ENCODE measurements at regions not wholly inside any gene's neighbourhood (a gene's known extent, or its start where the extent isn't known, plus 50 kb on each side); places are given as distances from the start of the nearest gene placed in this dataset.
"Not testable (repeated sequence)": the region's sequence is repeated elsewhere in the genome, so short reads cannot be mapped to it uniquely, and the experiment has no call there.

DNA sequence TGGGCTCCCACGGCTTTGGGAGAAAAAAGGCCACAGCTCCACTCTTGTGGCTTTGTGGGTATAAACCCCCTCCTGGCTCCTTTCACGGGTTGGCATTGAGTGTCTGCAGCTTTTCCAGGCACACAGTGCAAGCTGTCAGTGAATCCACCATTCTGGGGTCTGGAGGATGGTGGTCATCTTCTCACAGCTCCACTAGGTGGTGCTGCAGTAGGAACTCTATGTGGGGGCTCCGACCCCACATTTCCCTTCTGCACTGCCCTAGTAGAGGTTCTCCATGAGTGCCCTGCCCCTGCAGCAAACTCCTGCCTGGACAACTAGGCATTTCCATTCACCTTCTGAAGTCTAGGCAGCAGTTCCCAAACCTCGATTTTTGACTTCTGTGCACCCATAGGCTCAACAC, 104.5 kb downstream of the ART5 start:
- H3K4me3 ChIP-seq (ENCODE audit: low read length in 2 of 2); H2BK5ac ChIP-seq (ENCODE audit: low read length); H3K9me3 ChIP-seq (replicated peaks in 1 of 2; ENCODE audit: control insufficient read depth in 2 of 2, insufficient read depth in 1 of 2, low read depth in 1 of 2, low read length in 2 of 2); H2BK12ac ChIP-seq (ENCODE audit: low read length); H2AFZ ChIP-seq (ENCODE audit: low read length); H3K23ac ChIP-seq (ENCODE audit: low read depth, low read length, poor library complexity); H3K14ac ChIP-seq (ENCODE audit: low read length); H3K79me1 ChIP-seq (ENCODE audit: low read depth, low read length); H3K18ac ChIP-seq (ENCODE audit: low read length); H2BK15ac ChIP-seq (ENCODE audit: low read length); H3K27me3 ChIP-seq (ENCODE audit: control insufficient read depth in 3 of 3, insufficient read depth in 3 of 3, low read depth in 1 of 3, low read length in 3 of 3); H3K36me3 ChIP-seq (replicated peaks in 1 of 2; ENCODE audit: control insufficient read depth in 2 of 2, insufficient read depth in 2 of 2, low read length in 2 of 2); H4K91ac ChIP-seq (ENCODE audit: low read depth, low read length, poor library complexity); H3K27ac ChIP-seq (replicated peaks; ENCODE audit: low read length); H3K9ac ChIP-seq (ENCODE audit: low read depth, low read length, poor library complexity); H4K8ac ChIP-seq (ENCODE audit: low read depth, low read length); H2AK5ac ChIP-seq (ENCODE audit: low read depth, low read length); H3K4me1 ChIP-seq (ENCODE audit: control insufficient read depth in 2 of 2, insufficient read depth in 1 of 2, low read depth in 1 of 2, low read length in 2 of 2); H2BK120ac ChIP-seq (ENCODE audit: low read depth, low read length); DNase-seq (ENCODE audit: low spot score); H3K4ac ChIP-seq (ENCODE audit: low read length); H3K4me2 ChIP-seq (ENCODE audit: insufficient read depth, low read length, poor library complexity, severe bottlenecking): not testable (repeated sequence)
- no CpG with 5 or more reads among the region's 4 CpGs for WGBS, 2 donors (ENCODE audit: extremely low coverage in 2 of 2, insufficient read length in 2 of 2, insufficient replicate concordance in 1 of 2)

DNA sequence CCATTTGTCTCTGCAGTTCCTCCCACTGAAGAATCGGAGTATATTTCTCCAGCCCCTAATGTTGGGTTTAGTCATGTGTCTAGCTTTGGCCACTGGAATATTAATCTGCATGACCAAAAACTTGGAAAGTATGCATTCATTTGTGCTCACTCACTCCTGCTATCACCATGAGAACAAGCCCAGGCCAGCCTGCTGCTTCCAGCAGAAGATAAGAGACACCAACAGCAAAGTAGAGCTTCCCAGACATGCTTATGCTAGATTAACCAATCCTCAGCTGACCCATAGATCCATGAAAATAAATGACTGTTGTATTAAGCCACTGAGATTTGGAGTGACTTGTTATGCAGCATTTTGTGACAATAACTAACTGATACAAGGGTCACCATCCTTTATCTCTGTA, 108.8 kb downstream of the ART5 start:
- not testable (repeated sequence) for H3K9ac ChIP-seq (ENCODE audit: low read depth, low read length, poor library complexity); H3K4me1 ChIP-seq (ENCODE audit: control insufficient read depth in 2 of 2, insufficient read depth in 1 of 2, low read depth in 1 of 2, low read length in 2 of 2); H2AFZ ChIP-seq (ENCODE audit: low read length); H2BK15ac ChIP-seq (ENCODE audit: low read length); H3K9me3 ChIP-seq (replicated peaks in 1 of 2; ENCODE audit: control insufficient read depth in 2 of 2, insufficient read depth in 1 of 2, low read depth in 1 of 2, low read length in 2 of 2); H2BK12ac ChIP-seq (ENCODE audit: low read length); H3K27ac ChIP-seq (replicated peaks; ENCODE audit: low read length); DNase-seq (ENCODE audit: low spot score); H2AK5ac ChIP-seq (ENCODE audit: low read depth, low read length); H4K8ac ChIP-seq (ENCODE audit: low read depth, low read length); H3K4me2 ChIP-seq (ENCODE audit: insufficient read depth, low read length, poor library complexity, severe bottlenecking); H2BK120ac ChIP-seq (ENCODE audit: low read depth, low read length); H3K18ac ChIP-seq (ENCODE audit: low read length); H3K79me1 ChIP-seq (ENCODE audit: low read depth, low read length); H3K4me3 ChIP-seq (ENCODE audit: low read length in 2 of 2); H3K36me3 ChIP-seq (replicated peaks in 1 of 2; ENCODE audit: control insufficient read depth in 2 of 2, insufficient read depth in 2 of 2, low read length in 2 of 2); H4K91ac ChIP-seq (ENCODE audit: low read depth, low read length, poor library complexity); H3K4ac ChIP-seq (ENCODE audit: low read length); H3K23ac ChIP-seq (ENCODE audit: low read depth, low read length, poor library complexity); H2BK5ac ChIP-seq (ENCODE audit: low read length); H3K14ac ChIP-seq (ENCODE audit: low read length); H3K27me3 ChIP-seq (ENCODE audit: control insufficient read depth in 3 of 3, insufficient read depth in 3 of 3, low read depth in 1 of 3, low read length in 3 of 3)
- no CpG with 5 or more reads among the region's 1 CpG for WGBS, 2 donors (ENCODE audit: extremely low coverage in 2 of 2, insufficient read length in 2 of 2, insufficient replicate concordance in 1 of 2)

DNA sequence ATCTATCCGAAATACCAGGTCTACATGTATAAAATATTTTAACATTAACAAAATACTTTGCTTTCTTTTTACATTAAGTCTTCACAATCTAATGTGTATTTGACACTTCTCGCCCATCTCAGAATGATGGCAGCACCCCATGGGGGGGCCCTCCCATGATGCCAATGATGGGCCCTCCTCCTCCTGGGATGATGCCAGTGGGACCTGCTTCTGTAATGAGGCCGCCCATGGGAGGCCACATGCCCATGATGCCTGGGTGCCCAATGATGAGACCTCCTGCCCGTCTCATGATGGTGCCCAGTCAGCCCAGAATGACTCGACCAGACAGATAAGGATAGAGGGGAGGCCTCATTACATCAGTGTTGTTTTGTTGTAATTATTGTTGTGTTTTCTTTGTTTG, 110.5 kb downstream of the ART5 start:
- H2BK120ac ChIP-seq (ENCODE audit: low read depth, low read length); H2BK12ac ChIP-seq (ENCODE audit: low read length); H2BK5ac ChIP-seq (ENCODE audit: low read length); H3K14ac ChIP-seq (ENCODE audit: low read length); H3K4me3 ChIP-seq (ENCODE audit: low read length in 2 of 2); H3K4me2 ChIP-seq (ENCODE audit: insufficient read depth, low read length, poor library complexity, severe bottlenecking); H3K79me1 ChIP-seq (ENCODE audit: low read depth, low read length); H3K18ac ChIP-seq (ENCODE audit: low read length); H4K8ac ChIP-seq (ENCODE audit: low read depth, low read length); H2AK5ac ChIP-seq (ENCODE audit: low read depth, low read length); H4K91ac ChIP-seq (ENCODE audit: low read depth, low read length, poor library complexity); DNase-seq (ENCODE audit: low spot score); H3K4ac ChIP-seq (ENCODE audit: low read length); H2AFZ ChIP-seq (ENCODE audit: low read length); H3K4me1 ChIP-seq (ENCODE audit: control insufficient read depth in 2 of 2, insufficient read depth in 1 of 2, low read depth in 1 of 2, low read length in 2 of 2); H3K9ac ChIP-seq (ENCODE audit: low read depth, low read length, poor library complexity); H3K27ac ChIP-seq (replicated peaks; ENCODE audit: low read length); H3K27me3 ChIP-seq (ENCODE audit: control insufficient read depth in 3 of 3, insufficient read depth in 3 of 3, low read depth in 1 of 3, low read length in 3 of 3); H2BK15ac ChIP-seq (ENCODE audit: low read length); H3K23ac ChIP-seq (ENCODE audit: low read depth, low read length, poor library complexity); H3K9me3 ChIP-seq (replicated peaks in 1 of 2; ENCODE audit: control insufficient read depth in 2 of 2, insufficient read depth in 1 of 2, low read depth in 1 of 2, low read length in 2 of 2); H3K36me3 ChIP-seq (replicated peaks in 1 of 2; ENCODE audit: control insufficient read depth in 2 of 2, insufficient read depth in 2 of 2, low read length in 2 of 2): not testable (repeated sequence)
- no CpG with 5 or more reads among the region's 5 CpGs for WGBS, 2 donors (ENCODE audit: extremely low coverage in 2 of 2, insufficient read length in 2 of 2, insufficient replicate concordance in 1 of 2)

DNA sequence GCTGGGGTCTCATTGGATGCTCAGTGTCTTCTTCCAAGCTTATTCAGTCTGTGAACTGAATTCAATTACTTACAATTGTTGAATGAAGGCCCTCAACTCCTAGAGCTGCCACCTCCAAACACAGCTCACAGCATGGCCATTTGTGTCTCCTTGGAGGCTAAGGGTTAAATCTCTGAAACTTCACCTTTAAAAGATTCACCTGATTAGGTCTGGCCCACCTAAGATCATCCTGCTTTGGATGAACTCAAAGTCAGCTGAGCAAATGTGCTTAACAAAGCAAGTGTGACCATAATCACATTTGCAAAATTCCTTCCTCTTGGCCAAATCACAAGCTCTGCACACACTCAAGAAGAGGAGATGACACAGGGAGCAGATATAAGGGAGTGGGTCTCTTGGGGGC, 118.2 kb downstream of the ART5 start:
- not testable (repeated sequence) for H2BK12ac ChIP-seq (ENCODE audit: low read length); H3K4me2 ChIP-seq (ENCODE audit: insufficient read depth, low read length, poor library complexity, severe bottlenecking); H3K9ac ChIP-seq (ENCODE audit: low read depth, low read length, poor library complexity); H3K4ac ChIP-seq (ENCODE audit: low read length); H3K23ac ChIP-seq (ENCODE audit: low read depth, low read length, poor library complexity); H2AFZ ChIP-seq (ENCODE audit: low read length); DNase-seq (ENCODE audit: low spot score); H4K91ac ChIP-seq (ENCODE audit: low read depth, low read length, poor library complexity); H2BK5ac ChIP-seq (ENCODE audit: low read length); H3K79me1 ChIP-seq (ENCODE audit: low read depth, low read length); H3K36me3 ChIP-seq (replicated peaks in 1 of 2; ENCODE audit: control insufficient read depth in 2 of 2, insufficient read depth in 2 of 2, low read length in 2 of 2); H4K8ac ChIP-seq (ENCODE audit: low read depth, low read length); H2BK15ac ChIP-seq (ENCODE audit: low read length); H2AK5ac ChIP-seq (ENCODE audit: low read depth, low read length); H2BK120ac ChIP-seq (ENCODE audit: low read depth, low read length); H3K14ac ChIP-seq (ENCODE audit: low read length); H3K4me3 ChIP-seq (ENCODE audit: low read length in 2 of 2); H3K18ac ChIP-seq (ENCODE audit: low read length); H3K9me3 ChIP-seq (replicated peaks in 1 of 2; ENCODE audit: control insufficient read depth in 2 of 2, insufficient read depth in 1 of 2, low read depth in 1 of 2, low read length in 2 of 2); H3K27me3 ChIP-seq (ENCODE audit: control insufficient read depth in 3 of 3, insufficient read depth in 3 of 3, low read depth in 1 of 3, low read length in 3 of 3); H3K27ac ChIP-seq (replicated peaks; ENCODE audit: low read length); H3K4me1 ChIP-seq (ENCODE audit: control insufficient read depth in 2 of 2, insufficient read depth in 1 of 2, low read depth in 1 of 2, low read length in 2 of 2)

Data from neuronal stem cell (in vitro differentiated cells).